T-helper 1 cell treated with Interleukin-12 subunit alpha and Interleukin-12 subunit beta and Interleukin-4 antibody, amounts not matched to agents 30 ng/mL and 1 ng/mL, for 36 hours (primary cell): ENCODE measurements at regions not wholly inside any gene's neighbourhood (a gene's known extent, or its start where the extent isn't known, plus 50 kb on each side); places are given as distances from the start of the nearest gene placed in this dataset.
"Not testable (repeated sequence)": the region's sequence is repeated elsewhere in the genome, so short reads cannot be mapped to it uniquely, and the experiment has no call there.

Experiments
- intact Hi-C: fragments of 100-400 bp; cut with micrococcal nuclease; formaldehyde crosslinking; loops from one replicate; pipeline ENCODE4 v1.15.1; 2024

DNA sequence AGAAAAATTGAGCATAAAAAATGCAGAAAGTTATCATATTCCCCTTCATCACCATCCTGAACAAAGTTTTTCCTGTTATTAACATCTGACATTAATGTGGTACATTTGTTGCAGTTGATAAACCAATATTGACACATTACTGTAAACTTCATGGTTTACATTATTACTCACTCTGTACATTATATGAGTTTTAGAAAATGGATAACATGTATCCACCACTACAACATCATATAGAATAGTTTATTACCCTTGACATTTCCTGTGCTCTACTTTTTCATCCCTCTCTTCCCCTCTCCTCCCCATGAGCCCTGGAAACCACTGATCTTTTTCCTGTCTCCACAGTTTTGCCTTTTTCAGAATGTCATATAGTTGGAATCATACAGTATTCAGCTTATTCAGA is 618.6 kb upstream of the TMEFF2 start:
- intact Hi-C loops: no loop called here

DNA sequence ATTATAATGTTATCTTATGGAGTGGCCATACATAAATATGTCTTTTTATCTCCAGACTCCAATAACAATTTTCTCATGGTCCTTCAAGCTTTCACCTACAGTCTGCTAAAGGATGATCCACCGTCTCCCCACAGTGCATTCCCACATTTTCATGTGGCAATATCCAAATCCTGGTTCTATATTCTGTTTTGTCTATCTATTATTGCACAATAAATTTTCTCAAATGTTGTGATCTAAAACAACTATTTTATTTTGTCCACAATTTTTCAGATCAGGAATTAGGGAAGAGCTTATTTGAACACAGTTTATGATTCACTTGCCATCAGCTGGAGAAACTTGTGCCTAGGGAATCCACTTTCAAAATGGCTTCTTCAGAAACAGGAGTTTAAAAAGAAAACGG is 614.4 kb upstream of the TMEFF2 start:
- intact Hi-C loops: no loop called here

DNA sequence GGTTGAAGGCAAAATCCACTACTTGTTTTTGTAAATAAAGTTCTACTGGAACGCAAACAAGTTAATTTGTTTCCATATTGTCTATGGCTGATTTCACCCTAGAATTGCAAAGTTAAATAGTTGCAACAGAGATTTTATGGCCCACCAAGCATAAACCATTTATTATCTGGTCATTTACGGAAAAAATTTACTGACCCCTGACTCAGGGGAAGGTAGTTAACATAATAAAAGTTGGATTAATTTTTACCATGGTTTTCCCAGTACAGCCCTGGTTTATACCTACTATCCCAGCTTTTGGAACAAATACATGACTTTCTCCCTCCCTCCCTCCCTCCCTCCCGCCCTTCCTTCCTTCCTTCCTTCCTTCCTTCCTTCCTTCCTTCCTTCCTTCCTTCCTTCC is 588.9 kb upstream of the TMEFF2 start:
- intact Hi-C loops: no loop called here

DNA sequence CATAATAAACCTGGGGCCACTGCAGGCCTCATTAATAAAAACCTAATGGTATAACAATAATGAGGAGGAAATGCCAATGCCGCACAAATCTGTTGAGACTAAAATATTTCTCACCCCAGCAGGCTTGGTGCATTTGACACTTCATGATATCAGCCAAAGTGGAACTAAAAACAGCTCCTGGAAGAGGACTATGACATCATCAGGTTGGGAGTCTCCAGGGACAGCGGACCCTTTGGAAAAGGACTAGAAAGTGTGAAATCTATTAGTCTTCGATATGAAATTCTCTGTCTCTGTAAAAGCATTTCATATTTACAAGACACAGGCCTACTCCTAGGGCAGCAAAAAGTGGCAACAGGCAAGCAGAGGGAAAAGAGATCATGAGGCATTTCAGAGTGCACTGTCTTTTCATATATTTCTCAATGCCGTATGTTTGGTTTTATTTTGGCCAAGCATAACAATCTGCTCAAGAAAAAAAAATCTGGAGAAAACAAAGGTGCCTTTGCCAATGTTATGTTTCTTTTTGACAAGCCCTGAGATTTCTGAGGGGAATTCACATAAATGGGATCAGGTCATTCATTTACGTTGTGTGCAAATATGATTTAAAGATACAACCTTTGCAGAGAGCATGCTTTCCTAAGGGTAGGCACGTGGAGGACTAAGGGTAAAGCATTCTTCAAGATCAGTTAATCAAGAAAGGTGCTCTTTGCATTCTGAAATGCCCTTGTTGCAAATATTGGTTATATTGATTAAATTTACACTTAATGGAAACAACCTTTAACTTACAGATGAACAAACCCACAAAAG is 580.9 kb upstream of the TMEFF2 start:
- intact Hi-C loops: no loop called here

DNA sequence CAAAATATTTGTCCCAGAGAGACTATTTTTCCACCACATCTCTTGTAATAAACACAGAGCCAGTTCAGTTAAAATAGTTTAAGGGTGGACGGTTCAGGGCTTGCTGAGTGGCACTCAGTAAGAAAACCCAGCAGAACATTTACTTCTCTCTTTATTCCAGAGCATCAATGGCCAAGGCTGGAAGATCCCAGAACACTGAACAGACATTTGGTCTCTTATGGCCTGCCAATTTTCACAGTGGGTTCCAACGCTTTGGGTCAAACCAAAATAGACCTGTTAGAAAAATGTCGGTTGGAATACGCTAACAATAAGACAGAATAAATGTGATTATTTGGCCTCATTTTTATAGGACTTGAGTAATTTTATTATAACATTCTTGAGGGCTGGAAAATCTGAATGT is 580.3 kb upstream of the TMEFF2 start:
- intact Hi-C loops: no loop called here

DNA sequence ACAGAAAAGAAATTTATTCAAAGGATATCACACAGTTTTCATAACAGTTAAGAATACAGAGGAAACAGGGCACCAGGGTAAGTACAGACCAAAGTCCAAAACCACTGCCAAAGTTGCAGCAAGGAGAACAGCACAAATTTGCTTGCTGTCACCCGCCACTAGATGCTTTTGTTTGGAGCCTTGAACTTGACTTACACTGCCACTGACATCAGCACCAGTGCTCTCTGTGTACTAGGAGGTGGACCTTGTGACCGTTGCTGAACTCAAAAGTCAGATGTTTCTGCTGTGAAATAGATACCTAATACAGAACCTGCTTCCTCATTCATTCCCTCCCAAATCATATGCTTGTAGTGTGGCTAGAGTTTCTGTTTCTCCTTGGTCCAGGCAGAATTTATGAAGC is 578.3 kb upstream of the TMEFF2 start:
- intact Hi-C loops: no loop called here

DNA sequence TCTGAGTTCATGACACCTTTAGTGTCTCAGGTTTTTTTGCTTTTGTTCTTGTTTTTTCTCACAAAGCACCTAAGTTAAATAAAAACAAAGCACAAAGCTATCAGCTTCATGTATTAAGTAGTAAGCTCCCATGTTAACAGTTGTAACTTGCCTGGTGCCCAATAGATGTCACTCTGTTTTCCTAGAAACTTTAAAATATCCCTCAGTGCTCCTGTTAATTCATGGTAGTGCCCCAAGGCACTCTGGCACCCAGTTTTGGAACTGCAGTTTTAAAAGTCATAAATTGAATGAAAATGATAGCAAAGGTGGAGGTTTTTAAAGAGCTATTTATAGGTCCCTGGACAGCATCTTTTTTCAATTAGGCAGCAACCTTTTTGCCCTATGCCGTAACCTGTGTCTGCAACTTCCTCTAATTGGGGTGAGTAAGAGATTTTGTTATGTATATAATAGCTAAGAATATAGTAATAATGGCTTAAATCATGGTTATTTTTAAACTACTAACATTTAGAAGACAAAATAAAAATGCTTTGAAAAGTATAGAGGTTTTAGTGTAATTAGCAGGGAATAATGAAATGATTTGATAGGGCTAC is 555.0 kb upstream of the TMEFF2 start:
- intact Hi-C loops: no loop called here

DNA sequence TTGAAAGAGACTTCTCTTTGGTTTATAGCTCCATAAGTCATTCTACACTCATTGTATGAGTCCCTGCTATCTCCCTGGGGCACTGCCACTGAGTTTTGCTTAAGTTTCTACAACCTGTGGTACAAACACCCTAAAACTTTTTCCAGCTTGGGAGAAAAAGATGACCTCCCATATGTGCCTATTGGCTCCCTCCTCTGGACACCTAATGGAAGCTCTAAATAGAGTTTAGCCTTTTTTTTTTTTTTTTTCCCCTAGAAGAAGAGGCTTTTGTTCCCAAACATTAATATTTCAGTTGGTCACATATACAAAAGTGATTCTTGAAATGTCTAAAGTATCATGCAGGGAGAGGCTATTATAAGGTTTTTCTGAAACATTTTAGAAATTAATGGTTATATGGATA is 547.2 kb upstream of the TMEFF2 start:
- intact Hi-C loops: no loop called here

DNA sequence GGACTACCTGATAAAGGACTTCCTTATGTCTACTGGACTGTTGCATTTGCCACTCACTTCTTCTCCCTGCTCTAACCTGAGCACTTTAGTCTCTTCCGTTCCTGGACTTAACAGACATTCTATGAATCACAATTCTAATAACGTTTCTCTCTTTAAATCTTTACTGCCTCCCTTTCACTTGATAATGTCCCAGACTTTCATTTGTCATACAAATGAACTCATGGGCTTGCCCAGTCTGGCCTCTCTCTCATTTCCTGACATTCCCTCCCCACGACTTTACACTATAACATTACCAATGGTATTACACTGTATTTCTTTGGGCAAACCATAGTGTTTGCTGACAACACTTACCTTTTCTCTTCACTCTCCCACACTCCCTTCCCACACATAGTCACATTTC is 540.7 kb upstream of the TMEFF2 start:
- intact Hi-C loops: no loop called here

DNA sequence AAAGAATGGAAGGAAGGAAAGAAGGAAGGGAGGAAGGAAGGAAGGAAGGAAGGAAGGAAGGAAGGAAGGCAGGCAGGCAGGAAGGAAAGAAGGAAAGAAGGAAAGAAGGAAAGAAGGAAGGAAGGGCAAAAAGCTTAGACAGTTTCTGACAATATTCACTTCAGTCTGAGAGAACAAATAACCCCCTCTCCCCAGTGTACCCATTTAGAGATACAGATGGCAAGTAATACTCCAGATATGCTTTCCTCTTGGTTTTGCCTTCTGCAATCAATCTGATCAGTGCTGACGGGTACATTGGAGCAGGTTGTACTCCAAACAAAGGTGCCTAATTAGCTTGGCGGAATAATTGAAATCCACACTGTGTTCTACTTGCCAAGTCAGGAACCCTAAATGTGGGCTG is 534.6 kb upstream of the TMEFF2 start:
- intact Hi-C loops: no loop called here

DNA sequence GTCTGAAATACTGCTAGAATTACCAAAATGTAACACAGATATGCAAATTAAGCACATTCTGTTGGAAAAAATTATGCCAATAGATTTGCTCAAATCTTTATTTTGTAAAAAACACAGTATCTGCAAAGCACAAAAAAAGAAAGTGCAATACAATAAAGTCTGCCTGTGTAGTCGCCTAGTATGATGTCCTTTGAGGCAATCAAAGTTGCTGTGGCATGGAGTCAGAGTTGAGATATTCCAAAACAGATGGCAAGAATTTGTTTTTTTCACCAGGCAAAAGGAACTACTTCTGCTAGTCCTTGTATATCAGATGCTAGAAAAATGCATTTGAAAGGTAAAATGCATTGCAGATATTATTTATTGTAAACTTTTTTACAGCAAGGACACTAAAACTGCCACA is 531.3 kb upstream of the TMEFF2 start:
- intact Hi-C loops: no loop called here

DNA sequence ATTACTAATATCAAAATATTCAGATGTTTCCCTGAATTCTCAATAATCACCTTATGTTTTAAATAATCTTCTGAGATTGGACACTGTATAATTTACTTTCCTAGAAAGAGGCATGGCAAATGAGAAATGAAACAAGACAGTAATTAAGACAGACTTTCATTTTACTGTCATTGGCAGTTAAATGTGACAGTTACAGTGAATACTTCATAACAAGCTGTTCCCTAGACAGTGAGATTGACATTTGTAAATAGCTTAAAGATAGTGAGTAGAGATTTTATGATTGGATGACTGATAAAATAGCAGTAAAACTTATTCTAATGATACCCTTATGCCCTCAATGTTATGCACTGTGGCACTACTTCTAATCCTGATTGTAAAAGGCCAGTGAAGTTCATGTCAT is 524.9 kb upstream of the TMEFF2 start:
- intact Hi-C loops: no loop called here

DNA sequence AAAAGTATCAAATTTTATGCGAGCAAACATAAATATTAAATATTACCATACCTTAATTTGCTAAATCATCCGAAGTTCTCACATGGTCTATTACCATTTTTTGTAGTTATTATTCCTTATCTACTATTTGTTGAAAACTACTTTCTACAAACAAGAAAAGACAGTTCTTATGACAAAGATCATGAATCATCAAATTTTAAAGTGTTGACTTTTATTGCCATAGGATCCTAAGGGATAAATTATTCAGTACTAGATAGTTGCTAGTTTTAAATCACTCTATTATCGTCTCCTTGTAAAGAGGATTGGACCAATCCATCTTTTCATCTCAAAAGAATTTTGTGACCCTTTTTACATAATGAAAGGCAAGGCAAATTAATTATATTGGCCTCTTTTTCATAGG is 523.6 kb upstream of the TMEFF2 start:
- intact Hi-C loops: no loop called here

DNA sequence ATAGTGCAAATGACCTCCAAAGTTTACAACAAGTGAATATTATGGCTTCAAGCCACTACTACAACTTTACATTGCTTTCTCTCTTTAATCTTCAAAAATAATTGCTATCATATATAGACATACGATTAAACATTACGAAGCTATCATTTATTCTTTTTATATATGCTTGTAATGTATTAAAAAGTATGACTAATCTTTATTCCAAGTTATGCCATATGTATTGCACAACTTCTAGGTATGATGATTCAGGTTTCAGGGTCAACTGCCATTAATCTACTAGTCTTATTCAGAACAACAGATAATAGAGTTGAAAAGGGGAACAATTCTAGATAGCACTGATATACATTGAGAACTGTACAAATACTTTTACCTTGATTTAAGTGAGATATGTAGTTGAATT is 506.2 kb upstream of the TMEFF2 start:
- intact Hi-C loops: no loop called here

DNA sequence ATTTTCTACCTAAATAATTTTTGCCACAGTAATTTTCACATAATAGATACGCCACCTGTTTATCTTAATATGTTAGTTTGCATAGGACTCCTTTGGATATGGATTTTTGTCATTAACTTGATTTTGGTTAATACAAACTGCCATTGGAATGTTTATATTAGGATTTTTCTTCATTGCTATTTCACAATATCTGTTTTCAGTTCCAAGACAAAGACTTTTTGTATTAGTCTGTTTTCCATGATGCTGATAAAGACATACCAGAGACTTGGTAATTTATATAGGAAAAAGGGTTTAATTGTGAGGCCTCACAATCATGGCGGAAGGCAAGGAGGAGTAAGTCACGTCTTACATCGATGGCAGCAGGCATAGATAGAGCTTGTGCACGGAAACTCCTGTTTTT is 503.1 kb upstream of the TMEFF2 start:
- intact Hi-C loops: no loop called here

DNA sequence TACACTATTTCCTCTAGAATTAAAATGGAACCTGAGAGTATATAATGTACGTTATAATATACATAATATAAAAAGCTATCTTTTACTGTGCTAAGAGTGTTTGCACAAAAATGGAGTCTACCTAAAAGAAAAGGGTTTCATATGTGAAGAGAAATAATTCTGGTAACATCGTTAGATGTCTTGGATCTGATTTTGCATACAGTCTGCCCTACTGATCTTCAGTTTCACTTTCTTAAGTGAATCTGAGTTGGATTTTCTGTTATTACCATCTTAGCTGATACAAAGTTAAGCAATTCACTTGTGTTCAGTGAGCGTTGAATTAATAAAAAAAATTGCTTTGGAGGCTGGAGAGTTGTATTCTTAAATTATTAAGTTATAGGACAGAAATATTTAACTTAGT is 502.1 kb upstream of the TMEFF2 start:
- intact Hi-C loops: no loop called here

DNA sequence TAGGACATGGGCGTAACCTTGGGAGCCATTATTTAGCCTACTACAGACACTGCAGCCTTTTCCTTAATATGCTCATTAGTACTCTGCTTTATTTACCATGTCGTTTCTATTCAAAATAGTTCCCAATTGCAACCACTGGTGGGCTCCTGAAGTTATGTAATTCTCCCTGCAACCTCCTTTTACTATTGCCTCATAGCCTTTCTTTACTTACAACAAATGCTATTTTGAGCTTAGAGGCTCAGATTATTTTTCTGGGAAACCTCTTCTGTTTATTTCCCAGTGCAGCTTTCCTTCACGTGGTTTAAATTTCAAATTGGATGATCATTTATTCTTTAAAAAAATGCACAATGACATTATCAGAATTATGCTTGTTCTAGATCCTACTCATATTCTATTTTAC is 492.3 kb upstream of the TMEFF2 start:
- intact Hi-C loops: no loop called here

DNA sequence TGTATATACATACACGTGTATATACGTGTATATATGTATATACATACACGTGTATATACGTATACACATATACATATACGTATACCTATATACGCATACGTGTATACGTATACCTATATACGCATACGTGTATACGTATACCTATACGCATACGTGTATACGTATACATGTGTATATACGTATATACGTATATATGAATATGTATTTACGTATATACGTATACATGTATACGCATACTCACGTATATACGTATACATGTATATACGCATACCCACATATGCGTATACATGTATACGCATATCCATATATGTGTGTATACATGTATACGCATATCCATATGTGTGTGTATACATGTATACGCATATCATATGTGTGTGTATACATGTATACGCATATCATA is 487.8 kb upstream of the TMEFF2 start:
- intact Hi-C loops: not testable (repeated sequence)

DNA sequence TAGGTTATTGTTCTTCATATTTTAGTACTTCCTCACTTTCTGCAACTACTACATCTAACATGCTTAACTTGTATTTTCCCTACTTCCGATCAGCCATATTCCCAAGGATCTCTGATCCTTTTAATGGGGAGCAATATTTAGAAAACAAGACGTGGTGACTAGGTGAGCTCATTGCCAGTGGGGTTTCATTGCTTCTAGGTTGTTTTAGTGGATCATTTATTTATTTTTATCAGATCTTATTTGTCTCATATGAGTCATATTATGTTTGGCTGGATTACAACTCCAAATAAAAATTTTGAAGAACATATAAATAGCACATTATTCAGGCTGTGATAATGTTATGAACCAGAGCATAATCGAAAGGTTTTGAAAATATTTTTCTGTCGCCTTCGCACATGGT is 480.9 kb upstream of the TMEFF2 start:
- intact Hi-C loops: no loop called here

DNA sequence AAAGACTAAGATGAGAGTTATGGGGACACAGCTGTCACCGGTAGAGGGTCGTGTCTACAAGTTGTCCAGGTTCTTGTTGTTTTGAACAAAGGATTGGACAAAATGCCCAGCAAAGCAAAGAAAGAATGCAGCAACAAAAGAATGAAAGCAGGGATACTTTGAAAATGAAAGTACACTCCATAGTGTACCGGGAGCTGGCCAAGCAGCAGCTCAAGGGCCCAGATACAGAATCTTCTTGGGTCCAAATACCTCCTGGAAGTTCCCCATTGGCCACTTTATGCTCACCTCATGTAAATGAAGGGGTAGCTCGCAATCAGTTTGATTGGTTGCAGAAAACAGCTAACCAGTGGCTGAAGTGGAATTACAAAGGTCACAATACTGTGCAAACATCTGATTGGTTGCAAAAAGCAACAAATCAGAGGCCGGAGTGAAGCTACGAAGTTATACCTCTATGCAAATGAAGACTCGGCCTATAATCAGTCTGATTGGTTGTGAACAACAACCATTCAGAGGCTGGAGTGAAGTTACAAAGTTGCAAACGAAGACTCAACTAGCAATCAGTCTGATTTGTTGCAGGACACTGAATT is 474.9 kb upstream of the TMEFF2 start:
- intact Hi-C loops: no loop called here

DNA sequence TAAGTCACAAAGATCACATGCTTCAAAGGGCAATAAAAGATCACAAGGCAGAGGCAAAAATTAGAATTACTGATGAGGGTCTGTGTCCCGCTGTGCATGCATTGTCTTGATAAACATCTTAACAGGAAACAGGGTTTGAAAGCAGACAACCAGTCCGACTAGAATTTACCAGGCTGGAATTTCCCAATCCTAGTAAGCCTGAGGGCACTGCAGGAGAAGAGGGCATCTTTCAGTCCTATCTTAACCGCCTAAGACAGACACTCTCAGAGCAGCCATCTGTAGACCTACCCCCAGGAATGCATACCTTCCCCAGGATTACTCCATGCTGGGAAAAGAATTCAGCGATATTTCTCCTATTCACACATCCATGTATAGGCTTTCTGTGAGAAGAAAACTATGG is 465.8 kb upstream of the TMEFF2 start:
- intact Hi-C loops: not testable (repeated sequence)

DNA sequence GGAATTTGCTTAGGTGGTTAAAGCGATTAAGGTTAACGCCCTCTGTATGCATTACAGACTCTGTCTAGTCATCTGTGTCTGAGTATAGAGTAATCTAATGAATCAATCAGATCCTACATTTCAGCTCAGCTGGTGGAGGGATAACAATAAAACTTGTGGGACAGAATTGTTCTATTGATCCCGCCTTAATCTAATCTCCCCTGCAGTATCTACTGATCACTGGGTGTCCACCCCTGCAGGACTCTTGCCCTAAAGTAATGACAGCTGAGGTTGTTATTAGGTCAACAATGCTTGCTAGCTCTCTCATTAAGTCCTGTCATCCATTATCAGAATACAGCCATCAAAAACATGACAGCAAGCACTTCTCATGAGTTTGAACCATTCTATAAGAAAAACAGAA is 462.6 kb upstream of the TMEFF2 start:
- intact Hi-C loops: no loop called here

DNA sequence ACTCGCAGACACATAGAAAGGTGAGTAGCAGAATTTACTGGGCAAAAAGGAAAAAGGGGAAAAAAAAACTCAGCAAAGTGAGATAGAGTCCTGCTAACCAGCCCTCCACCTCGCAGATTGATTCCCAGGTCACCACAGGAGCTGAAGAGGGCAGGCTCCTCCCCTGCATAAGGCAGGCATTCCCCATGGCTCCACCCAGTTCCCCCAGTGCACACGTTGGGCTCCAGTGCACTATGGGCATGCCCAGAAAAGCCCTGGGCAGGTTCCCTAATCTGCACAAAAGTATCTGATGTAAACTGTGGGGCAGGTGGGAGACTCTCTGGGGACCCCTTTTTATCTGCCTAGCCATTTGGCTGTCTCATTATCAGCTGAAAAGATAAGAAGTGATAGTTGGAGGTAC is 461.2 kb upstream of the TMEFF2 start:
- intact Hi-C loops: no loop called here
